Activated T-helper 9 cell treated with anti-CD3 and anti-CD28 coated beads, Interleukin-2, amount 50 U/mL, for 16 hours (primary cell): ENCODE measurements at regions not wholly inside any gene's neighbourhood (a gene's known extent, or its start where the extent isn't known, plus 50 kb on each side); places are given as distances from the start of the nearest gene placed in this dataset.

Experiments used
- DNase-seq: peaks from one replicate; pipeline ENCODE4 v3.0.0-alpha.2; 2020; ENCODE audit warnings: low read depth

DNA sequence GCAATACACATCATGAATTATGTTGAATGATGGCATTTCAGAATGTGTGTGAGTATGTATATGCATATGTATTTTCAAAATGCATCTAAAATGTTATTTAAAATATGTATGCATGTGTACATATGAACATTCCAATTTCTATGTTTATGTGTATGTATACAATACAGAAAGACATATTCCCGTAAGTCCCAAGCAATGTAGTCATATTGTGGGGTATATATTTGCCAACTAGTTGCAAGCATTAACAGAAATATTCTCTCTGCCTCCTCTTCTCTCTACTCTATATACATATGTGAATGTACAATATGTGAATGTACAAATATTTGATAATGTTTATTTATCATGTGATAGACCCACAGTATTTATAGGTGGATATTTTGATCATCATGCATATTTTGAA lies 345.8 kb upstream of the ZEB2 start:
- no peak for DNase-seq

DNA sequence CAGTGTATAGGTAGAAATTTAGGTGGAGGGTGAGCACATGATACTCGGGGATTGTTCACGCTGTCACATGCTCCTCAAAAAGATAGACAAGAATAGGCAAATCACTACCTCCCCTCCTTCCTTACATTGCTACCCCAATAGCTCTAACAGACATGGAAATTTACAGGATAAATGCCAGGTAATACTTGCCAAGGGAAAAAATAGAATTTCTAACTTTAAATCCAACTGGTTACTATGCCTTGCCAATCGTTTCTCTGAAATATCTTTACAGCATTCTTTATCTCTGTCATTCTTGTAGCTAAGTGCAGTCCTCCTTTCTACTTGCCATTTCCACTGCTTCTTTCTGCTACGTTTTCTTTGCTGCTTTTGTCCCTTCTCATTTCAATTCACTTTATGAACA lies 339.8 kb upstream of the ZEB2 start:
- no peak for DNase-seq

DNA sequence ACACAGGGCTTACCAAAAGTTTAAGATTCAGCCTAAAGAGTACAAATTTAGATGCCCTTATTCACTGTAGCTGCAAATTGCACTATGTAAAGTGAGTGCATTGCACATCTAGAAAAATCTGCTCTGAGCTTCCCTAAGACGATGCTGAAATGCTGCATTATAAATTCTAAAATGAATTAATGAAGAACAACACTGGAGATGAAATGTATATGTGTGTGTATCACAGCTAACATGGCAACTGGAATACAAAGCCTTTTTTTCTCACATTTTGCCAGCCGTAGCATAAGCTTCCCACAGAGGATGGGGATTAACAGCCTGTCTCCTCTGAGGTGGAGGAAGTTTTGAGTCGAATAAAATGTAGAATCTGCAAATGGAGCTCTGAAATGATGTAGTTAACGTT lies 338.3 kb upstream of the ZEB2 start:
- no peak for DNase-seq

DNA sequence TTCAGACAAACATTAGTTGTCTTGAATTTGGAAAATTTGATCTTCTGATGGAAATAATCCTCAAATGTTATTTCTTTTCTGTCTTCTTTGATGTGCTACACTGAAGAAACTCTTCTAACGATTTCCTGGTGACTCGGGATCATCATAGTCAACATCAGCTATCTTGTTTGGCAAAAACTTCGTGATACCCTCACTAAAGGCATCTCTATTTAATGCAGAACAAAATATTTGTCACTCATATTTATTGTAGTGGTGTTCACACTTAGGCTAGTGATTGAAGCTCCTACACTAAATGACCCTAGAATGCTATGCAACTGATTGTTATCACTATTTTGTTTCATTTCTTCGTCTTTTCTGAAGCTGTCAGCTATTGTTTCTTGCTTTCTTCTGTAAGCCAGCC lies 334.7 kb upstream of the ZEB2 start:
- no peak for DNase-seq

DNA sequence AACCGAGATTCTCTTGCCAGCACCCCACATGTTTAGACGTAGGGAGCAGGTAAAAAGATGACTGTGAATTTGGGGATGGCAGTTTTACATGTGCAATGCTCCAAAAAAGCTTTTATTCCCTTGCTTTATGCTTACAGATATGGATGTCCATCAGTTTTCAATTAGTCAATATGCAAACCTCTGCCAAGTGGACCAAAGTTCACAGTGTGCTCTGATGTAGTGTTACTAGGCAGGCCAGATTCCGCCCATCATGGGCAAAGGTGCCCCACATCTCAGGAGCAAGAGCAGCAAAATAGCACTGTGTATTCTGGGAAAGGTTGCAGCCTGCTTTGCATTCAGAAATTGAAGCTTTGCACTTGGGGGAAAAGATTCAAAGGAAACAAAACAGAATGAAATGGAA lies 329.7 kb upstream of the ZEB2 start:
- no peak for DNase-seq

- no peak for DNase-seq
Observed at GRCh38 chr2:144848423-144848822, 328.5 kb upstream of the ZEB2 start.

DNA sequence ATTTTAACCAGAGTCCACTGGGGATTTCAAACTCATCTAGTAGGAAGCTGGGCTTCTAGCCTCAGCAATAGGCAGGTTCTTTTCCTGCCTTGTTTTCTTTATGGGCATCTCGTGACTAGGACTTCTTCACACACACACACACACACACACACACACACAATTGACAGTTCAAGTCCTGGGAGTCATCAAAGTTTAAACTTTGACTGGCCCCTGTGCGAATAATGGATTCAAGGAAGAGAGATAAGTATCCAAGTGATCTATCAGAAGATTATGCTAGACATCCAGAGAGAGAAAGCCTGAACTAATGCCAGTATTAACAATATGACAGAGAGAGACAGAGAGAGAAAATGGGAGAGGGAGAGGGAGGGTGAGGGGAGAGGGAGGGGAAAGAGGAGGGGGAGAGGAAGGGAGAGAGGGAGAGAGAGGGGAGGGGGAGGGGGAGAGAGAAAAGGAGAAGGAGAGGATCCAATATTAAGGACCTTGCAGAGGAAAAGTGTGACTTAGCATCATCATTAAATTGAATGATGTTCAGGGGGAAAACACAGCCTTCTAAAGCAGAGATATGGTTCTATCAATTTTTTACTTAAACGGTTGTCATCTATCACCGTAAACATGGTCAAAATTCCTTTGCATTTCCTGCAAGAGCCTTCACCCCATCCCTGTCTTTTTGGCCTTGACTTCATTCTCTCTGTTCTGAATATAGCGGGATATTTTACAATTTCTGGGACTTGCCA lies 327.6 kb upstream of the ZEB2 start:
- DNase-seq = no peak

- no peak for DNase-seq
Observed at GRCh38 chr2:144836635-144837350, 316.9 kb upstream of the ZEB2 start.

DNA sequence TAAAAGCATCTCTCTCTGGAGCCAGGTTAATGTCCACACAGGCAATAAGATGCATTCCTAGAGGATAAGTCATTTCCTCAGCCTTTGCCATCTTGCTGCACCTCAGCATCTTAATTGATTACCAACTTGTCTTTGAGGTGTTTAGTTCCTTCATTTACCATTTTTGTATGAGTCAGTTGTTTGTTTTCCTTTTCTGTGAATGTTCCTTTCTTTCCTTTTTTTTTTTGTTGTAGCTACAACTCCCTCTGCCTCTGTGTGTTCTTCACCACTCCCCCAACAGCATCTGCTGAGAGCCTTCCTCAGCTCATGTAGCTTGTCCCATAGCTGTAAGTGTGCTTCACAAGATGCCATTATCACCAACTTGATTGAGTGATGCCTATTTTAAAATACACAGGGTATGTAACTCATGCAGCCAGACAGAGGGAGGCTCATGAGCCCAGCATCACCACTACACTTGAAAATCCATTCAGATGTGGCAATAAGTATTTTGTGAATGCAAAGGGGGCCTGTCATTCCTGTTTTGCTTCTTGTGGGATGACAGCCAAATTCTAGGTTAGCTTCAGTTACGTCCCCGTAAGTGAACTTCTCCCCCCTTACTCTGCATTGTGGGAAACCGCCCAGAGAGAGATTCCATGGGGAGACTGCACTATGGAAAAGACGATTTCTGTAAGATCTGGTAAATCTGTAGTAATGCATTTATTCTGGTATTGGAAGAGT lies 315.9 kb upstream of the ZEB2 start:
- no peak for DNase-seq

DNA sequence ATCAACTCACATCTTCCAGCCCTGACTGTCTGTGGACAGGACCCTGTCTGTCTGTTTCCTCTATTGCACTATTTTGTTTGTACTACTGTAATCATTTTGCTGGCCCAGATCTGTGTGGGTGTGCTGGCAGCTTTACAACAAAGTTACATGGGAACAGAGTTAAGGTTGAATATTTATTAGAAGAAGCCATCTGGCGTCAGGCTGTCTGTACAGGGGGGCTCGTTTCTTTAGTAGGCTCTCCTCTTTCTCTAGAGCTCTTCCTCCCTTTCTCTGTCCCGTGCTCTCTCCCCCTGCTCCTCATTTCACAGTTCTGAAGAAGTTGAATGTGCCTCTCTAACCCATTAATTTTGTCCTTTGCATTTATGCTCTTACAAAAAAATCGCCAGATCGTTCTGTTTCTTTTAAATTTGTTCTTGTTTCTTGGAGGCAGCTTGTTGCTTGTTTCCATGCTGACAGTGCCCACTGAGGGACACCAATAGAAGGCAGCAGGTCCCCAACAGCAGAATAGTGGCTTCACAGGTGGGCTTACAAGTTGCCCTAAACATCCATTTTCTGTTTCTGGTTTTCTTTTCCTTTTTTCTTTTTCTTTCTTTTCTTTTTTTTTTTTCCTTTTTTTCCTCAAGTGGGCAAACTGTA lies 315.2 kb upstream of the ZEB2 start:
- DNase-seq = no peak

GRCh38 chr2:144834363-144834762 lies 314.4 kb upstream of the ZEB2 start:
- no peak for DNase-seq

DNA sequence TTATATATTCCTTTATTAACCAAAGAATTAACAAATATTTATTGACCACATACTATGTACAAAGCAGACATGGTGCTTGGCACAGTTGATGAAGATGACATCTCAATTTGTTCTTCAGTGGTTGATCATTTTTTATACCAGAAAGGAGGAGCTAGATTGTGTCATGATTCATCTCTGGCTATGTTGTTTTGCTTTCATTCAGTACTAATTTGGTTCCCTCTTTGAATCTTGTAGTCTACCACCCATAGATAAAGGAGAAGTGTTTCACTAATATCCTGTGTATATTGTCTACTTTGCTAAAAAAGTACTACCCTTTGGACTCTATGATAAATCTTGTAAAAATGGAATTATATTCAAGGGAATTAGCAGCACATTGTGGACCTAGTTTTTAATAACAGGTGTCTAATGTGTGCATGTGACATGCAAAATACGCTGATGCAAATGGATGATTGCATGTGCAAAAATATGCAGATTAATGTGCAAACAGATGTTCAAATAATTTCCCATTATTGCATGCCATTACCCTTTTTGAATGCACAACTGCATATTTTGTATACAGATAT lies 313.2 kb upstream of the ZEB2 start:
- DNase-seq = no peak

GRCh38 chr2:144832048-144832447 lies 312.1 kb upstream of the ZEB2 start:
- DNase-seq = no peak

- DNase-seq = no peak
Observed at GRCh38 chr2:144830543-144830942, 310.6 kb upstream of the ZEB2 start.

DNA sequence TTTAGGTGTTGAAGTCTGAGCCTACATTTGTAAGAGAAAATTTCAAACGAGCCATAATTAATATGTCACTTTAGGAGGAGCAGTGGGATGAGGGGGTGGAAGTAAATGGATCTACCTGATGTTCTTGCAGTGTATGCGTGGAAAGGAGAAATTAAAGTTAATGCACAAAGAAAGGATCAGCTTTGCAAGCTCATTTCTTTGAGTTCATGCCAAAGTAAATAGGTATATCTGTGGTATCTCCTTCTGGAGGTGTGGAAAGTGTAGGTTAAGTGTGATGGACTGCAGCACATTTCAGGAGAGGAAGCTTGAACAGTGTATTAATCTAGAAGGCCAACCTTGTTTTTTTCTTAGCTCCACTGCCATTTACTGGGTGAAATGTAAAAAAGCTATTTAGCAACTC lies 307.5 kb upstream of the ZEB2 start:
- no peak for DNase-seq

DNA sequence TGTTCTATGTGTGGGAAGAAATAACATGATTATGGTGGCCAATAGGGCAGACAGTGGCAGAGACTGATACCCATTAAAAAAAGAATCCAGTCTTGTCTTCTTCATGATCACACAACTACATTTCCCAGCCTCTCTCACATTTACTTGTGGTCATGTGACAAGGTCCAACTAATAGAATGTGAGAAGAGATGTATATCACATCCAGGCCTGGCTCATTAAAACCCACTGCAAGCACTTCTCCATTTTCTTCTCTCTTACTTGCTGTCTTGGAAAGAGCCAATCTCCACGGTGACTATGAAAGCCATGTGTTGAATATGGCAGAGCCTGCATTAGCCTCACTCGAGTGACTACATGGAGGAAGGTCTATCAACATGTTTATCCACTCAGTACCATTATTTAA lies 306.2 kb upstream of the ZEB2 start:
- no peak for DNase-seq

DNA sequence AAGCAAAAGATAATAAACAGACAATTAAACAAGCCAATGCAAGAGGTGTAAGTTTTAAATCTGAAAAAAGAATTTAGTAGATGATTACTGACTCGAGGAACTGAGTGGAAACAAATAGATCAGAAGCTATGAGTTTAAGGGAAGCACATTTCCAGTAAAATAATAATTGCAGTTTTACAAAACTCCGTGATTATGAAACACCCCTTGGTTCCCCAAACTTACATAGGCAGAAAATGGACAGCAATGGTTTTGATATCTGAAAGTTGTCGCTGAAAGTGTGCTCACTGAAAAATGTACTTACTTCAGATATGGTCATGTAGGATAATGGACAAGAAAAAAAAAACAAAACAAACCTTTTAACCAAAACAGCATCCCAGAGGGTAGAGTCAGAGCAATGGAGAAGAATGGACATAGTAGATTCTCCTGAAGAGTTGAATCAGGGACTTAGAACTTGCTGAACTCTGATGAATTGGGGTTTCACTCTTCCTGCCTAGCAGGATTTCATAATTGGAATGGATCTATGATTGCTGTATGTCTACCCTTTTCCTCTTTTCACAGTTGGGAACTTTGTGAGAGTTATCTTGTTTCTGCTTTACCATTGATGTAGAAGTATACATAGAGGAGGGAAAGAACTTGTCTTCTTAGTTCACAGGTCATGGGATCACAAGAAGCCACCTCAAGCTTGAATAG lies 305.6 kb upstream of the ZEB2 start:
- DNase-seq = no peak

- no peak for DNase-seq
Observed at GRCh38 chr2:144824306-144825080, 304.6 kb upstream of the ZEB2 start.

- DNase-seq = no peak
Observed at GRCh38 chr2:144822966-144823365, 303.0 kb upstream of the ZEB2 start.

GRCh38 chr2:144812288-144812687 lies 292.4 kb upstream of the ZEB2 start:
- DNase-seq = no peak

- DNase-seq = no peak
Observed at GRCh38 chr2:144801766-144802165, 281.8 kb upstream of the ZEB2 start.
